Hepatocyte (in vitro differentiated cells): ENCODE measurements at regions not wholly inside any gene's neighbourhood (a gene's known extent, or its start where the extent isn't known, plus 50 kb on each side); places are given as distances from the start of the nearest gene placed in this dataset.

Experiments
- DNase-seq: peaks from one replicate; pipeline ENCODE4 v3.0.0-alpha.2; 2016; ENCODE audit warnings: low spot score
- H2AFZ ChIP-seq: fragments of 200-600 bp; sonication (generic); 2 replicates; pipeline ENCODE4 v1.6.0; 2016; ENCODE audit warnings: antibody characterized with exemption, mild to moderate bottlenecking
- H3K27ac ChIP-seq: fragments of 200-600 bp; sonication (generic); 2 replicates; pipeline ENCODE4 v1.5.1; 2016; ENCODE audit warnings: mild to moderate bottlenecking
- H3K27me3 ChIP-seq: fragments of 200-600 bp; sonication (generic); 2 replicates; pipeline ENCODE4 v1.6.1; 2016
- H3K36me3 ChIP-seq: fragments of 200-600 bp; sonication (generic); replicated peaks from 2 replicates; pipeline ENCODE4 v1.5.1; 2016; ENCODE audit warnings: low read depth; ENCODE audit not compliant: insufficient read depth
- H3K4me1 ChIP-seq: fragments of 200-600 bp; sonication (generic); 2 replicates; pipeline ENCODE4 v1.5.1; 2016; ENCODE audit warnings: mild to moderate bottlenecking, moderate library complexity; ENCODE audit not compliant: insufficient read depth
- H3K4me2 ChIP-seq: fragments of 200-600 bp; sonication (generic); 2 replicates; pipeline ENCODE4 v1.6.0; 2016
- H3K4me3 ChIP-seq: fragments of 200-600 bp; sonication (generic); 2 replicates; pipeline ENCODE4 v1.5.1; 2016; ENCODE audit warnings: mild to moderate bottlenecking
- H3K79me2 ChIP-seq: fragments of 200-600 bp; sonication (generic); 2 replicates; pipeline ENCODE4 v1.6.0; 2017; ENCODE audit warnings: mild to moderate bottlenecking
- H3K9me2 ChIP-seq: fragments of 200-600 bp; sonication (generic); replicated peaks from 2 replicates; pipeline ENCODE4 v1.6.0; 2017; ENCODE audit warnings: mild to moderate bottlenecking; ENCODE audit not compliant: insufficient read depth
- H3K9me3 ChIP-seq: fragments of 200-600 bp; sonication (generic); 2 replicates; pipeline ENCODE4 v1.5.1; 2016; ENCODE audit warnings: low read depth, mild to moderate bottlenecking
- H4K20me1 ChIP-seq: fragments of 200-600 bp; sonication (generic); 2 replicates; pipeline ENCODE4 v1.6.0; 2016; ENCODE audit warnings: mild to moderate bottlenecking; ENCODE audit not compliant: insufficient read depth, poor library complexity, severe bottlenecking
- CTCF ChIP-seq: fragments of 200-600 bp; sonication (generic); IDR thresholded peaks from 2 replicates; pipeline ENCODE4 v1.5.1; 2016; ENCODE audit warnings: antibody characterized with exemption, mild to moderate bottlenecking; ENCODE audit not compliant: poor library complexity
- EZH2 ChIP-seq: fragments of 200-600 bp; sonication (generic); IDR thresholded peaks from 2 replicates; pipeline ENCODE4 v1.6.1; 2016; ENCODE audit warnings: antibody characterized with exemption, mild to moderate bottlenecking, borderline replicate concordance
- EZH2phosphoT487 ChIP-seq: fragments of 200-600 bp; sonication (generic); IDR thresholded peaks from one replicate; pipeline ENCODE4 v1.6.1; 2018; ENCODE audit warnings: antibody characterized with exemption, mild to moderate bottlenecking, low read depth, moderate library complexity; ENCODE audit not compliant: unreplicated experiment, severe bottlenecking
- WGBS: methylation state at CpG from one replicate; pipeline ENCODE4 v1.1.6; 2016; ENCODE audit warnings: low lambda C conversion rate; ENCODE audit errors: missing lambda C conversion rate; 5-methylcytosine and 5-hydroxymethylcytosine counted together

- DNase-seq: no peak
- Histone ChIP-seq H3K9me3 (no peaks in the 10 kb centered on the region), H2AFZ (no peak overlapping the region), H3K27ac (no peak overlapping the region), H3K9me2 (no peaks in the 10 kb centered on the region), H3K79me2 (no peaks in the 10 kb centered on the region), H4K20me1 (no peaks in the 10 kb centered on the region), H3K4me3 (no peak overlapping the region), H3K27me3 (no peaks in the 10 kb centered on the region), H3K4me1 (no peaks in the 10 kb centered on the region), H3K4me2 (no peak overlapping the region), H3K36me3 (no peaks in the 10 kb centered on the region)
- TF ChIP-seq EZH2phosphoT487 (no peak), CTCF (no peak), EZH2 (no peak)
- WGBS: 89% methylated on average over 4 of the region's 4 CpGs
Observed at GRCh38 chr15:99826157-99826780, 93.0 kb upstream of the LYSMD4 start.

GRCh38 chr15:99823346-99823745 is 90.1 kb upstream of the LYSMD4 start:
- Histone ChIP-seq H4K20me1 (no peaks in the 10 kb centered on the region), H3K9me3 (no peaks in the 10 kb centered on the region), H3K4me2 (no peak overlapping the region), H3K4me1 (no peaks in the 10 kb centered on the region), H2AFZ (no peak overlapping the region), H3K9me2 (no peaks in the 10 kb centered on the region), H3K27me3 (no peaks in the 10 kb centered on the region), H3K27ac (no peak overlapping the region), H3K4me3 (no peak overlapping the region), H3K79me2 (no peaks in the 10 kb centered on the region), H3K36me3 (no peaks in the 10 kb centered on the region)
- TF ChIP-seq EZH2phosphoT487 (no peak), CTCF (no peak), EZH2 (no peak)
- DNase-seq: no peak
- WGBS: 76% methylated on average over 5 of the region's 5 CpGs

GRCh38 chr15:99819981-99820718 is 86.9 kb upstream of the LYSMD4 start:
- H3K27me3 ChIP-seq: no peaks in the 10 kb centered on the region
- H3K4me2 ChIP-seq: no peak overlapping the region
- H4K20me1 ChIP-seq: no peaks in the 10 kb centered on the region
- H3K4me3 ChIP-seq: no peak overlapping the region
- H3K27ac ChIP-seq: no peak overlapping the region
- H3K36me3 ChIP-seq: no peaks in the 10 kb centered on the region
- WGBS: 96% methylated on average over 2 of the region's 2 CpGs
- no peaks in the 10 kb centered on the region for H3K9me3 ChIP-seq
- no peaks in the 10 kb centered on the region for H3K79me2 ChIP-seq
- TF ChIP-seq EZH2 (no peak), CTCF (no peak), EZH2phosphoT487 (no peak)
- H2AFZ ChIP-seq: no peak overlapping the region
- no peaks in the 10 kb centered on the region for H3K4me1 ChIP-seq
- DNase-seq: no peak
- H3K9me2 ChIP-seq: no peaks in the 10 kb centered on the region
